ENCODE measurements at regions not wholly inside any gene's neighbourhood (a gene's known extent, or its start where the extent isn't known, plus 50 kb on each side); places are given as distances from the start of the nearest gene placed in this dataset.
"Not testable (repeated sequence)": the region's sequence is repeated elsewhere in the genome, so short reads cannot be mapped to it uniquely, and the experiment has no call there.

DNA sequence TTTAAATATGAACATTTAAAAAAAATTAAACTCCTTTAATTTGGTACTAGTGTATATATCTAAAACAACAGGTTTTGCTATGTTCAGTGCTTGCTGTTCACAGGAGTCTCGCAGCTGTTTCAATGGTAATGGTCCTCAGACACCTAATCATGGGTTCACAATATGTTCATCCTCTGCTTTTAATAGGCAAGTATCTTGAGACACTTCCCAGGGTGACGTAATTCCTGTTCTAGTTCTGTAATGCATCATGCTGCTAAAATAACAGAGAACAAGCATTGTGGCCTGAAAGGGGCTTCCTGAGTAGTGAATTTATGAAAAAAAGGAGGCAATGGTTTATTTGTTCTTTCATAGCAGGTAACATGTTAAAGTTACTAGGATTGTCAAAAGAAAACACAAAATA is 625.2 kb upstream of the GBE1 start:
- no peaks in the 10 kb centered on the region for H3K4me1 Mint-ChIP-seq (ENCODE audit: low read depth)
- H3K4me3 Mint-ChIP-seq (ENCODE audit: unreplicated experiment), result no peak overlapping the region
- no peak overlapping the region for H3K27ac Mint-ChIP-seq (ENCODE audit: unreplicated experiment)
- DNase-seq (ENCODE audit: low spot score), result no peak
- TF ChIP-seq, protein P1, sequence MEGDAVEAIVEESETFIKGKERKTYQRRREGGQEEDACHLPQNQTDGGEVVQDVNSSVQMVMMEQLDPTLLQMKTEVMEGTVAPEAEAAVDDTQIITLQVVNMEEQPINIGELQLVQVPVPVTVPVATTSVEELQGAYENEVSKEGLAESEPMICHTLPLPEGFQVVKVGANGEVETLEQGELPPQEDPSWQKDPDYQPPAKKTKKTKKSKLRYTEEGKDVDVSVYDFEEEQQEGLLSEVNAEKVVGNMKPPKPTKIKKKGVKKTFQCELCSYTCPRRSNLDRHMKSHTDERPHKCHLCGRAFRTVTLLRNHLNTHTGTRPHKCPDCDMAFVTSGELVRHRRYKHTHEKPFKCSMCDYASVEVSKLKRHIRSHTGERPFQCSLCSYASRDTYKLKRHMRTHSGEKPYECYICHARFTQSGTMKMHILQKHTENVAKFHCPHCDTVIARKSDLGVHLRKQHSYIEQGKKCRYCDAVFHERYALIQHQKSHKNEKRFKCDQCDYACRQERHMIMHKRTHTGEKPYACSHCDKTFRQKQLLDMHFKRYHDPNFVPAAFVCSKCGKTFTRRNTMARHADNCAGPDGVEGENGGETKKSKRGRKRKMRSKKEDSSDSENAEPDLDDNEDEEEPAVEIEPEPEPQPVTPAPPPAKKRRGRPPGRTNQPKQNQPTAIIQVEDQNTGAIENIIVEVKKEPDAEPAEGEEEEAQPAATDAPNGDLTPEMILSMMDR (IDR thresholded peaks at IDR 0.05), result no peak
- peaks cover 1% of the 10 kb centered on the region for H3K36me3 Mint-ChIP-seq (ENCODE audit: low read depth)
- peaks cover 4% of the 10 kb centered on the region for H3K9me3 Mint-ChIP-seq (ENCODE audit: low read depth)
- no peaks in the 10 kb centered on the region for H3K27me3 Mint-ChIP-seq (ENCODE audit: low read depth)

DNA sequence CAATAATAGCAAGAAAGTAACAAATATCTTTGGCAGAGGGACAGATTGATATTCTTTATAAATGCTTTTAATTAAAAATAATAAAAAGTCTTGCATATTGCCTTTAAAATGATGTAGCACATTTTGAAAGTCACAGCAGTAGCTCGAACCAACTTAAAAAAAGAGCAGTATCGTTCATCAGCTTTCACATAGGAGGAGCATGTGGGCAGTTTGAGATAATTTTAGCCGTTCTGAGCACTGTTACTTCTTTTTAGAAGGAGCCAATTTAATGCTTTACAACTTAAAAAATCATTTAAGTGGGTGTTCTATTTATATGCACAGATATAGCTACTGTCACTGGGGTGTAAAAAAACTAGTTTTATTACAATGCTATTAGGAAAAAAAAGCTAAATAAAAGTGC is 622.7 kb upstream of the GBE1 start:
- Mint-ChIP-seq H3K4me1 (ENCODE audit: low read depth) (no peaks in the 10 kb centered on the region), H3K27me3 (ENCODE audit: low read depth) (no peaks in the 10 kb centered on the region), H3K36me3 (ENCODE audit: low read depth) (peaks cover 1% of the 10 kb centered on the region)

GRCh38 chr3:82382831-82383230 is 621.4 kb upstream of the GBE1 start:
- no peak overlapping the region for H3K27ac Mint-ChIP-seq (ENCODE audit: unreplicated experiment)
- H3K27me3 Mint-ChIP-seq (ENCODE audit: low read depth), result no peaks in the 10 kb centered on the region
- peaks cover 2% of the 10 kb centered on the region for H3K9me3 Mint-ChIP-seq (ENCODE audit: low read depth)
- no peak for DNase-seq (ENCODE audit: low spot score)
- TF ChIP-seq, protein P1 (IDR thresholded peaks at IDR 0.05), result no peak
- H3K36me3 Mint-ChIP-seq (ENCODE audit: low read depth), result no peaks in the 10 kb centered on the region
- H3K4me1 Mint-ChIP-seq (ENCODE audit: low read depth), result no peaks in the 10 kb centered on the region
- H3K4me3 Mint-ChIP-seq (ENCODE audit: unreplicated experiment), result no peak overlapping the region

More for the DNA sequence above, 622.7 kb upstream of the GBE1 start:
- Mint-ChIP-seq H3K4me3 (ENCODE audit: unreplicated experiment) (no peak overlapping the region), H3K9me3 (ENCODE audit: low read depth) (peaks cover 4% of the 10 kb centered on the region), H3K27ac (ENCODE audit: unreplicated experiment) (no peak overlapping the region)
- TF ChIP-seq, protein P1 (IDR thresholded peaks at IDR 0.05), result no peak
- no peak for DNase-seq (ENCODE audit: low spot score)

- no peak overlapping the region for H3K27ac Mint-ChIP-seq (ENCODE audit: unreplicated experiment)
Observed at GRCh38 chr3:82378392-82378791, 616.9 kb upstream of the GBE1 start.

GRCh38 chr3:82376883-82377282 is 615.4 kb upstream of the GBE1 start:
- Mint-ChIP-seq H3K36me3 (ENCODE audit: low read depth) (peaks cover 5% of the 10 kb centered on the region), H3K27me3 (ENCODE audit: low read depth) (no peaks in the 10 kb centered on the region), H3K27ac (ENCODE audit: unreplicated experiment) (no peak overlapping the region), H3K4me1 (ENCODE audit: low read depth) (no peaks in the 10 kb centered on the region), H3K9me3 (ENCODE audit: low read depth) (peaks cover 31% of the 10 kb centered on the region), H3K4me3 (ENCODE audit: unreplicated experiment) (no peak overlapping the region)
- TF ChIP-seq, protein P1 (IDR thresholded peaks at IDR 0.05), result no peak
- no peak for DNase-seq (ENCODE audit: low spot score)

More at GRCh38 chr3:82378392-82378791, 616.9 kb upstream of the GBE1 start:
- H3K36me3 Mint-ChIP-seq (ENCODE audit: low read depth), result peaks cover 5% of the 10 kb centered on the region
- TF ChIP-seq, protein P1 (IDR thresholded peaks at IDR 0.05), result no peak
- no peaks in the 10 kb centered on the region for H3K27me3 Mint-ChIP-seq (ENCODE audit: low read depth)
- no peak overlapping the region for H3K4me3 Mint-ChIP-seq (ENCODE audit: unreplicated experiment)
- H3K4me1 Mint-ChIP-seq (ENCODE audit: low read depth), result no peaks in the 10 kb centered on the region
- DNase-seq (ENCODE audit: low spot score), result no peak
- peaks cover 28% of the 10 kb centered on the region for H3K9me3 Mint-ChIP-seq (ENCODE audit: low read depth)

DNA sequence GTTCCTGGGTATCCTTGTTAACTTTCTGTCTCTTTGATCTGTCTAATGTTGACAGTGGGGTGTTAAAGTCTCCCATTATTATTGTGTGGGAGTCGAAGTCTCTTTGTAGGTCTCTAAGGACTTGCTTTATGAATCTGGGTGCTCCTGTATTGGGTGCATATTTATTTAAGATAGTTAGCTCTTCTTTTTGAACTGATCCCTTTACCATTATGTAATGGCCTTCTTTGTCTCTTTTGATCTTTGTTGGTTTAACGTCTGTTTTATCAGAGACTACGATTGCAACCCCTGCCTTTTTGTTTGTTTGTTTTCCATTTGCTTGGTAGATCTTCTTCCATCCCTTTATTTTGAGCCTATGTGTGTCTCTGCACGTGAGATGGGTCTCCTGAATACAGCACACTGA is 612.4 kb upstream of the GBE1 start:
- H3K27me3 Mint-ChIP-seq (ENCODE audit: low read depth); H3K4me3 Mint-ChIP-seq (ENCODE audit: unreplicated experiment); DNase-seq (ENCODE audit: low spot score); H3K4me1 Mint-ChIP-seq (ENCODE audit: low read depth); H3K36me3 Mint-ChIP-seq (ENCODE audit: low read depth); H3K27ac Mint-ChIP-seq (ENCODE audit: unreplicated experiment): not testable (repeated sequence)
- peaks cover 34% of the 10 kb centered on the region for H3K9me3 Mint-ChIP-seq (ENCODE audit: low read depth)
